ENCODE measurements at regions not wholly inside any gene's neighbourhood (a gene's known extent, or its start where the extent isn't known, plus 50 kb on each side); places are given as distances from the start of the nearest gene placed in this dataset.
A peak's percentile ranks its signal among the peaks of the same experiment; 100 is the strongest.

GRCh38 chr7:41421056-41421455 is 281.8 kb downstream of the INHBA start:
- POLR2A ChIA-PET: no interaction called here
- Mint-ChIP-seq H3K36me3 (ENCODE audit: insufficient read depth, unreplicated experiment) (no peaks in the 10 kb centered on the region), H3K27ac (ENCODE audit: low read depth, unreplicated experiment) (no peak overlapping the region), H3K9me3 (ENCODE audit: unreplicated experiment) (no peaks in the 10 kb centered on the region), H3K4me1 (ENCODE audit: insufficient read depth, unreplicated experiment) (peaks cover 21% of the 10 kb centered on the region), H3K27me3 (ENCODE audit: insufficient read depth, unreplicated experiment) (no peaks in the 10 kb centered on the region), H3K4me3 (ENCODE audit: unreplicated experiment) (no peak overlapping the region)
- no TSS peak for BruUV-seq (replicated peaks)
- intact Hi-C loops (cut with micrococcal nuclease): no loop called here
- no peak for TF ChIP-seq CTCF (IDR thresholded peaks at IDR 0.05; ENCODE audit: unreplicated experiment)
- CTCF ChIA-PET: no interaction called here
- DNase-seq (ENCODE audit: unreplicated experiment): no peak

GRCh38 chr7:41420421-41420820 is 282.5 kb downstream of the INHBA start:
- intact Hi-C loops (cut with micrococcal nuclease): no loop called here

GRCh38 chr7:41418337-41418736 is 284.6 kb downstream of the INHBA start:
- no peak overlapping the region for H3K27ac Mint-ChIP-seq (ENCODE audit: low read depth, unreplicated experiment)
- H3K4me1 Mint-ChIP-seq (ENCODE audit: insufficient read depth, unreplicated experiment): peaks cover 5% of the 10 kb centered on the region
- BruUV-seq (replicated peaks): no TSS peak
- no peak for TF ChIP-seq CTCF (IDR thresholded peaks at IDR 0.05; ENCODE audit: unreplicated experiment)
- intact Hi-C loops (cut with micrococcal nuclease): no loop called here
- H3K4me3 Mint-ChIP-seq (ENCODE audit: unreplicated experiment): no peak overlapping the region
- no peak for DNase-seq (ENCODE audit: unreplicated experiment)
- no peaks in the 10 kb centered on the region for H3K36me3 Mint-ChIP-seq (ENCODE audit: insufficient read depth, unreplicated experiment)
- ChIA-PET CTCF (no interaction called here), POLR2A (no interaction called here)
- H3K9me3 Mint-ChIP-seq (ENCODE audit: unreplicated experiment): no peaks in the 10 kb centered on the region
- H3K27me3 Mint-ChIP-seq (ENCODE audit: insufficient read depth, unreplicated experiment): no peaks in the 10 kb centered on the region

More at GRCh38 chr7:41420421-41420820, 282.5 kb downstream of the INHBA start:
- POLR2A ChIA-PET: no interaction called here
- Mint-ChIP-seq H3K4me1 (ENCODE audit: insufficient read depth, unreplicated experiment) (peaks cover 16% of the 10 kb centered on the region), H3K36me3 (ENCODE audit: insufficient read depth, unreplicated experiment) (no peaks in the 10 kb centered on the region), H3K27me3 (ENCODE audit: insufficient read depth, unreplicated experiment) (no peaks in the 10 kb centered on the region), H3K27ac (ENCODE audit: low read depth, unreplicated experiment) (no peak overlapping the region), H3K9me3 (ENCODE audit: unreplicated experiment) (no peaks in the 10 kb centered on the region), H3K4me3 (ENCODE audit: unreplicated experiment) (no peak overlapping the region)
- TF ChIP-seq CTCF (IDR thresholded peaks at IDR 0.05; ENCODE audit: unreplicated experiment): no peak
- no peak for DNase-seq (ENCODE audit: unreplicated experiment)
- no TSS peak for BruUV-seq (replicated peaks)
- CTCF ChIA-PET: no interaction called here

GRCh38 chr7:41416208-41416595 is 286.7 kb downstream of the INHBA start:
- H3K27ac Mint-ChIP-seq (ENCODE audit: low read depth, unreplicated experiment): peak overlapping the region; percentile 70
- CTCF ChIA-PET: interaction anchor here (0.6 kb wide), 1 partner anchor 57 kb away, joined by 3 read pairs; no protein-coding TSS in a partner anchor
- H3K9me3 Mint-ChIP-seq (ENCODE audit: unreplicated experiment): peaks cover 7% of the 10 kb centered on the region
- H3K36me3 Mint-ChIP-seq (ENCODE audit: insufficient read depth, unreplicated experiment): no peaks in the 10 kb centered on the region
- TF ChIP-seq CTCF (IDR thresholded peaks at IDR 0.05; ENCODE audit: unreplicated experiment): no peak
- intact Hi-C loops (cut with micrococcal nuclease): no loop called here
- peaks cover 5% of the 10 kb centered on the region for H3K4me1 Mint-ChIP-seq (ENCODE audit: insufficient read depth, unreplicated experiment)
- no peak overlapping the region for H3K4me3 Mint-ChIP-seq (ENCODE audit: unreplicated experiment)
- no peaks in the 10 kb centered on the region for H3K27me3 Mint-ChIP-seq (ENCODE audit: insufficient read depth, unreplicated experiment)
- no TSS peak for BruUV-seq (replicated peaks)
- DNase-seq (ENCODE audit: unreplicated experiment): peak; percentile 13
- POLR2A ChIA-PET: interaction anchor here (0.6 to 1.2 kb wide), 4 partner anchors 9 to 254 kb away, joined by 3 to 5 read pairs (median 4); no protein-coding TSS in a partner anchor

Measured in MCF 10A (cell line).